C4-2B (cell line): ENCODE measurements at regions not wholly inside any gene's neighbourhood (a gene's known extent, or its start where the extent isn't known, plus 50 kb on each side); places are given as distances from the start of the nearest gene placed in this dataset.

ENCODE experiments used
- CTCF ChIP-seq: fragments of 450-650 bp; conservative IDR thresholded peaks from 2 replicates; pipeline ENCODE4 v1.5.1; 2017; ENCODE audit warnings: mild to moderate bottlenecking
- ZFX ChIP-seq: fragments of 450-650 bp; IDR thresholded peaks from 2 replicates; pipeline ENCODE4 v1.6.1; 2017

- TF ChIP-seq CTCF (no peak), ZFX (no peak)
These were observed 1905.6 kb downstream of the PCDH7 start for GRCh38 chr4:32625687-32626337.
